Vagina (tissue), 2 donors: ENCODE measurements at regions not wholly inside any gene's neighbourhood (a gene's known extent, or its start where the extent isn't known, plus 50 kb on each side); places are given as distances from the start of the nearest gene placed in this dataset.

ENCODE experiments used
- POLR2A ChIP-seq, 2 donors: fragments of 450-650 bp; IDR thresholded peaks; one replicate each; pipeline ENCODE4 v1.6.1; 2017; ENCODE audit warnings: antibody characterized with exemption in 2 of 2, mild to moderate bottlenecking in 2 of 2, moderate library complexity in 2 of 2
- TF ChIP-seq, protein P1 (sequence below), 3 experiments: fragments of 450-650 bp in 2 of 3; fragments of 200-600 bp in 1 of 3; sonication (generic) in 1 of 3; IDR thresholded peaks; one replicate each; pipeline ENCODE4 v1.5.1; 2017 to 2019; ENCODE audit warnings: antibody characterized with exemption in 3 of 3, mild to moderate bottlenecking in 2 of 3, moderate library complexity in 2 of 3

- TF ChIP-seq, protein P1, sequence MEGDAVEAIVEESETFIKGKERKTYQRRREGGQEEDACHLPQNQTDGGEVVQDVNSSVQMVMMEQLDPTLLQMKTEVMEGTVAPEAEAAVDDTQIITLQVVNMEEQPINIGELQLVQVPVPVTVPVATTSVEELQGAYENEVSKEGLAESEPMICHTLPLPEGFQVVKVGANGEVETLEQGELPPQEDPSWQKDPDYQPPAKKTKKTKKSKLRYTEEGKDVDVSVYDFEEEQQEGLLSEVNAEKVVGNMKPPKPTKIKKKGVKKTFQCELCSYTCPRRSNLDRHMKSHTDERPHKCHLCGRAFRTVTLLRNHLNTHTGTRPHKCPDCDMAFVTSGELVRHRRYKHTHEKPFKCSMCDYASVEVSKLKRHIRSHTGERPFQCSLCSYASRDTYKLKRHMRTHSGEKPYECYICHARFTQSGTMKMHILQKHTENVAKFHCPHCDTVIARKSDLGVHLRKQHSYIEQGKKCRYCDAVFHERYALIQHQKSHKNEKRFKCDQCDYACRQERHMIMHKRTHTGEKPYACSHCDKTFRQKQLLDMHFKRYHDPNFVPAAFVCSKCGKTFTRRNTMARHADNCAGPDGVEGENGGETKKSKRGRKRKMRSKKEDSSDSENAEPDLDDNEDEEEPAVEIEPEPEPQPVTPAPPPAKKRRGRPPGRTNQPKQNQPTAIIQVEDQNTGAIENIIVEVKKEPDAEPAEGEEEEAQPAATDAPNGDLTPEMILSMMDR (IDR thresholded peaks at IDR 0.05) = no peak
- no peak for TF ChIP-seq POLR2A (IDR thresholded peaks at IDR 0.05)
Observed at GRCh38 chr2:145592361-145592760, 1072.4 kb upstream of the ZEB2 start.
